Epidermal melanocyte (primary cell): ENCODE measurements at regions not wholly inside any gene's neighbourhood (a gene's known extent, or its start where the extent isn't known, plus 50 kb on each side); places are given as distances from the start of the nearest gene placed in this dataset.
"Not testable (repeated sequence)": the region's sequence is repeated elsewhere in the genome, so short reads cannot be mapped to it uniquely, and the experiment has no call there.

ENCODE experiments used
- DNase-seq: peaks from one replicate; pipeline ENCODE4 v3.0.0; 2011; ENCODE audit warnings: low spot score; ENCODE audit not compliant: insufficient read length

DNA sequence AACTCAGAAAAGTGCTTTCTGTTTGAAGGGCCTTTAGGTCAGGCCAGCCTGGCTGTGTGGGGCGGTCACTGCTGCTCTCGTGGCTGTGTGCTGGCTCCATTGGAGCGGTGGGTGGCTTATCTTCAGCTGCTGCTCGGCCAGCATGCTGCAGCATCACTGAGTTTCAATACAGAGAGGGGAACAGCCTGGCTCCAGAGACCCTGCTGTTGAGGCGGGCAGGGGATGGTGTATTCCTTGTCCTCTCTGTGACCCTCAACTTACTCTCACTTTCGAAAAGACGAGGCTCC lies 248.5 kb upstream of the ONECUT1 start:
- no peak for DNase-seq

DNA sequence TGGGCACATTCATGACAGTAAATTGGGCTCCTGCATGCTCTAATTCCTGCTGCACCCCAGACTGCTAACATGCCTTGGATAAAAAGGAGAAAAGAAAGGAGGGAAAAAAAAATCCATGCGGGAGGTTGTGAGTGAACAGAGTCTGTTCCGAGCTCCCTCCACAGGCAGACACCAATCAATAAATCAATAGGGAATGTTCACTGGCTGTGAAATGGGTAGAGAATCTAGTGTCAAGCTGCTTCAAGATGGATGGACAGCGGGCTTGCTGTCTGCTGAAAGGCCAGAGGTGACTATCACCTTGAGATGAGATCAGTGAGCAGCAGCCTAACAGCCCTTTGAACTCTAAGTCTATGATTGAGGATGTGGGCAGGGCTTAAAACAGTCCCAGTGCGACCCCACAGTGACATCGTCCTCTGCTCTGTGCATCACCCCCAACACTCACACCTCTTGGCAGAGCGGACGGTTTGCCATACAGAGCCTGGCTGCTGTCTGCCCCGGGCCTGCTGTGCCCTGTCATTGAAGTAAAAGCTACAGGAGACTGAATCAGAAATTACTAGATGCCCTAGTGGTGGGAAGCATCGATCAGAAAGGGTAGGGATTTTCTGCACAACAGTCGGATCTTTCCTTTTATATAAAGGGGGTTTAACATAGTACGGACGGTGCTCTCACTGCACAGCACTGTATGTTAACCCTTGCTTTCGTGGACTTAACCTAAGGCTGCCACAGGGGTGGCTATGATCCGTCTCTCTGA lies 247.9 kb upstream of the ONECUT1 start:
- no peak for DNase-seq

DNA sequence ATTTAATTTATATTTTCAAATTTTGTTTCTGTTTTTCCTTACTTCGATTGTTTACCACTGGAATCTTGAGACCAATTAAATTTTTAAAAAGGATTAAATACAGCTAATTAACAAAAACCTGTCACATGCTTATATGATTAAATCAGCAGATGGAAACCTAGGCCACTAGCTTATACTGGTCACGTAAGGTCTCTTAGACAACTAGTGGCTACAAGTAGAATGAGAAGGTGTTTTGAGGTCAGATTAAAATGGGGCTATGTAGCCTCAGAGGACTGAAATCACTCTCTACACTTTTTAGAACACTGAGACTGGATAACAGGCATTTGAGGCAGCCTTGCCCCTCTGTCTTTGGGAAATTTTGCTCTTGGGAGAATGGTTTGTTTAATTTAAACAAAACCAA lies 246.5 kb upstream of the ONECUT1 start:
- DNase-seq, result no peak

DNA sequence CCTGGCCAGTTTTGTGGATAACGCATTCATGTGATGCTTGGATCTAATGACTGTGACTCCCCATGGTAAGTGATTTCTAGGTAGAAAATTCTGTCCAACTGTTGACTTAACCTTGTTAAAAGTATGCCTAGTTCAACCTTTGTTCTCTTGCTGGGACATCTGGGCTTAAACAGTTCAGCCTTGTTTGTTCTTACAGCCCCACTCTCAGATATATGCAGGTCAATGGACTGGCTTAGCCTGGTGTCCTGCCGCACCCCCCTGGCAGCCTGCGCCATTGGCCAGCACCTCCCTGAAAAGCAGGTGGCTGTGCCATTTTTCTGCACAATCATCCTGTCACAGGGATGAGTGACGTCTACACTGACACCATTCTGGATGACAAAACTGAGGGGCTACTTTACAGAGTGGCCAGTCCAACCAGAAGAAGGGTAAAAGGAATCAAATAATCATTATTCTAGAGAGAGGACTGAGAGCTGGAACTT lies 244.7 kb upstream of the ONECUT1 start:
- DNase-seq, result no peak

DNA sequence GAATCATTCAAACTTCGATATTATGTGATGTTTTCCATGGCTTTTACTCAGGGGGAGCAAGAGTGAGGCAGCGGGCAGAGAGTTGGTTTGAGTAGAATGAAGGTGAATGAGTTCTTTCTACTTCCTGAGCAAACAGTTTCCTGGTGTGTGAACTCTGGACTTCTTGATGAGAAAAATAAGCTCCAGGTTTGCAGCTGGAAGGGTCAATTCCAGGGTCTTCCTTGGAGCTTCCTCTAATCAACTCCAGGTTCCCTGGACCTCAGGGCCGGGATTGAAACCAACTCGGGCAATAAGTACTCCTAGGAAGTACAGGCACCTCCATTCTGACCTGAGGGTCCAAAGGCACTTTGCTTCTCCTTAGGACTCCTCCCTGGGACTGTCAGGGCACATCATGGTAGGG lies 243.6 kb upstream of the ONECUT1 start:
- DNase-seq, result no peak

DNA sequence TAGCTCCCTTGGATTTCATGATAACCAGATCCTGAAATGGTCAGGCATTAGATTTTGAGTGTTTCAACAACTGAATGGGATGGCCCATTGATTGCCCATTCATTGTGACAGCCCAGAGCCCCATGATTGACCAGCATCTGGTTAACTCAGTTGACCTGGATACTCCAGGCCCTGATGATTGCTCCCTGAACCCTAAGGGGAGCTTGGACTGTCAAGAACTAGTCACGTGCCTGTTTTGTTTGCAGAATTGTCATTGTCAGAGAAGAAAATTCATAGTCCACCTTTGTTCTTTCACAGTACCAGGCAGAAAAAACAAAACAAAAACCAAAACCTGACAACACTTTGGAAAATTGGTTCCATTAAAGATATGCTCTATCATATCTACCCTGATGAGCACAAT lies 241.3 kb upstream of the ONECUT1 start:
- DNase-seq, result no peak

DNA sequence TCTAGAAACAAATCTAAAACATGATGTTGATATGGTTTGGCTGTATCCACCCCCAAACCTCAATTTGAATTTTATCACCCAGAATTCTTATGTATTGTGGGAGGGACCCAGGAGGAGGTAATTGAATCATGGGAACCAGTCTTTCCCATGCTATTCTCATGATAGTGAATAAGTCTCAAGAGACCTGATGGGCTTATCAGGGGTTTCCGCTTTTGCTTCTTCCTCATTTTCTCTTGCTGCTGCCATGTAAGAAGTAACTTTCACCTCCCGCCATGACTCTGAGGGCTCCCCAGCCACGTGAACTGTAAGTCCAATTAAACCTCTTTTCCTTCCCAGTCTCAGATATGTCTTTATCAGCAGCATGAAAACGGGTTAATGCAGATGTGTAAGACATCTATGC lies 232.7 kb upstream of the ONECUT1 start:
- no peak for DNase-seq

DNA sequence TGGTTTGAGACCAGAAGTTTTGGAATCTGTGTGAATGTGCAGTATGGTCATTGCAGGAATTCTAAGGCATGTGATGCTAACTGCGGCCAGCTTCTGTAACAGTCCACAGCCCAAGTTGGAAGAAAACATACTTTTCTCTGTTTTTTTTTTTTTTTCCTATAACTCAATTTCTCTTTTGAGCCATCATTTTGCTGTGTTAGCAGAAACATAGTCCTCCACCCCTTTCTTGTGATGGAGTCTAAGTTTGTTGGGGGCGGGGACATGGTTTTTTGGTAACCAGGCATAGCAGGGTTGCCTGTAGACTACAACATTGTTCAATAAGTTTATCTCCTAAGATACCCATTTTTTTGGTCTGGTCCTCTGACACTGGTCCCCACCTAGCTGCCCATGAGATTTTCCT lies 223.2 kb upstream of the ONECUT1 start:
- DNase-seq, result no peak

DNA sequence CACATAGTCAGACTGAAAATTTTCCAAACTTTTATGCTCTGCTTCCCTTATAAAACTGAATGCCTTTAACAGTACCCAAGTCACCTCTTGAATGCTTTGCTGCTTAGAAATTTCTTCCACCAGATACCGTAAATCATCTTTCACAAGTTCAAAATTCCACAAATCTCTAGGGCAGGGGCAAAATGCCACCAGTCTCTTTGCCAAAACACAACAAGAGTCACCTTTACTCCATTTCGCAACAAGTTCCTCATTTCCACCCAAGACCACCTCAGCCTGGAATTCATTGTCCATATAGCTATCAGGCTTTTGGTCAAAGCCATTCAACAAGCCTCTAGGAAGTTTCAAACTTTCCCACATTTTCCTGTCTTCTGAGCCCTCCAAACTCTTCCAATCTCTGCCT lies 221.6 kb upstream of the ONECUT1 start:
- DNase-seq, result not testable (repeated sequence)

DNA sequence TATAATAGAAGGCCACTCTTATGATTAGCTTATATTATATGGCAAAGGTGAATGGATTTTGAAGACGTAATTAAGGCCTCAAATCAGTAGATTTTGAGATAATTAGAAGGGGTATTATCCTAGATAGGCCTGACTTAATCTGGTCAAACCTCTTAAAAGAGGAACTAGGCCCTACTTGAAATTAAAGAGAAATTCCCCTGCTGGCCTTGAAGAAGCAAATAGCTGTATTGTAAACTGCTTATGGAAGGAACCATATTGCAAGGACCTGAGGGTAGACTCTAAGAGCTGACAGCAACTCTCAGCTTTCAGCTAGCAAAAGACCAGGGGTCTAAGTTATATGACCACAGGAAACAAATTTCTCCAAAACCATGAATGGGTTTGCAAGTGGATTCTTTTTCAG lies 219.0 kb upstream of the ONECUT1 start:
- no peak for DNase-seq

DNA sequence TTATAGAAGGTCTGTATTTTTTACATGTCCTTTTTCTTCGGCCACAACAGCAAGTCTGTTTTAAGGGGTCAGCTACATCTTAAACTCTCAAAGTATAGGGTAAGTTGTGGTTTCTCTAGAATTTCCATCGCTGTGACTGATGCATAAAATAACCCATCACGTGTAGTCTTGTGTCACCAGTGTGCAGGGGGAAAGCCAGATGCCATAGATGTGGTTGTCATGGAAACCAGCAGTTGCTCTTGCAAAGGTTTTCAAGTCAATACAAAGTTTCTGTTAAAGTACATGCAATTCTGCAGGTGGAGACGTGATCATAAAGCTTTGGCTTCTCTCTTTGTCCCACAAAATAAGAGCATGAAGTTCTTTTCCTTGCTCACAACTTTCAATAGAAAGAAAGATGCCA lies 210.3 kb upstream of the ONECUT1 start:
- DNase-seq, result no peak

DNA sequence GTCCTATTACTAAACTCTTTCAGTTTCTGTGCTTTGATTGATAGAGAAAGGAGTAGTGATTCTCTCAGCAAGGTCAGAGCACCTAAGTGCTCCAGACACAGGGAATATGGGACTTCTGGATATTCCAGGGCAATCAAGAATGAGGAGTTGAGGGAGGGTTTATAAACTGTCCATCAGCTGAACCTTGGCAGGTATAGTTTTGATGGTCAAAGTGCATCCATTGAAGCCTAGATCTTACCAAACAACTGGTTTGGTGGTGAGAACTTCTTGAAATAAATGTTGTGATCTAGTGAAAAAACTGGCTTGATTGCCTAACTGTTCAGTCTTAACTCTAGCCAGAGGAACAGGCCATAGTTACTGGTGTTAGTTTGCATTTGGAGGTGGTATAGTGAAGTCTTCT lies 207.0 kb upstream of the ONECUT1 start:
- DNase-seq, result no peak

DNA sequence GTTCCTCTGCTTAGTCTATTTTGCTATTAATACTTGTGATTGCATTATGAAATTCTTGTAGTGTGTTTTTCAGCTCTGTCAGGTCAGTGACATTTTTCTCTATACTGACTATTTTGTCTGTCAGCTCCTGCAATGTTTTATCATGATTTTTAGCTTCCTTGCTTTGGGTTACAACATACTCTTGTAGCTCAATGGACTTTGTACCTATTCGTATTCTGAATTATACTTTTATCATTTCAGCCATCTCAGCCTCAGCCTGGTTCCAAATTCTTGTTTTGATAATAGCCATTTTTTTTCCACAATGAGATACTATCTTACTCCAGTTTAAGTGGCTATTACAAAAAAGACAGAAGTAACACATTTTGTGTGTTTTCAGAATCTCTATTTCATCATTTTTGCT lies 204.2 kb upstream of the ONECUT1 start:
- no peak for DNase-seq

DNA sequence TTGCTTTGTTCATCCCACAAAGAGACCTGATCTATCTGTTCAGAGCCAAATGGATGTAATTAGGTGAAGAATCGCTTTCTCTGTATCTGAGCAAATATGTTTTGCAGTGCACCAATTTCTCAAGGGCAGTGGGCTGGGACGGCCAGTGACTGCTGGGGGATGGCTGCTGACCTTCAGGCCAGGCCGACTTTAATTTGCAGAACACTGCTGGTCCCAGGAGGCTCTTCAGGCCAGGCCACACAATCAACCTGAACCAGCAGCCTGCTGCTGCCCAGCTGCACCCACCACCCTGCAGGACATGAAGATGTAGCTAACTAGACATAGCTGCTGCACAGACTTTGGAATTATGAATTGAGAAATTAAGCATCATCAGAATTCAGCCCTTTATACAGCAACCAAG lies 194.4 kb upstream of the ONECUT1 start:
- DNase-seq, result no peak

DNA sequence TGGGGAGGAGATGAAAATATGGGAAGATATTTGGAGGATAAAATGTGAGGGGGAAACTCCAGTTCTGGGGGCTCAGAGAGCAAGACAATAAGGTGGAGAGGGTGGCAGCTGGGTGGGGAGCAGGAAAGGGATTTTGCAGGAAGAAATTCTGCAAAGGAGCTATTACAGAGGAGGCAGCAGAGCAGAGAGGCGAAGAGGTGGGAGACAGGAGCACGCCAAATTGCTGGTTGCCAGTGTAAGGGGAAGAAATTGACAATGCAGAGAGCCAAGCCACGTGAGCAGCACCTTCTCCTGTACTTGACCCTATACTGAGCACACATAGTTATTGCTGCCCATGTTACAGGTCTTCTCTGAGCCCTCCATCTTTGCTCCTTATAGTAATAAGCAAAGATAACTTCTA lies 190.3 kb upstream of the ONECUT1 start:
- DNase-seq, result no peak

DNA sequence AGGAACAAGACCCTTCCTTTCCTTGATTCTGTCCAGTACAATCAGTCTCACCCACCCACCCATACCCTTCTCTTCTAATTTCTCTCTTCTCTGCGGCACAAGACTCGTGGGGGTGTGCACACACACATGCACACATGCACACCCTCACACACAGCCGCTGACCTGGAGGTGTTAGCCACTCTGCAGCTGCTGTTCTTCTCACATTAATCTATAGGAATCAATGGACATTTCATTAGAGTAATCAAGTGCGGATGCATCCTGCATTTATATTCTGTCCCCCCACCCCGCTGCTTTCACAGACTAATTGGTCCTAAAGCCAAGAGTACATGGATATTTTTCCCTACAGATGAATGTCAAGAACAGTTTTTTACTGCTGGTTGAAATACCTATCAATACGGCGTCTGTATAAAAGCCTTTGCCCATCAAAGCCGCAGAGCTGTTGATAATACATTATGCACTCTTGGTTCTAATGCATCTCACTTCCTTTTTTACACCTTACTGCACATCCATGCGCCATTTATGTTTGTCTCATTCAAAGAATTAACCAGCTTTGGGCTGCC lies 186.5 kb upstream of the ONECUT1 start:
- DNase-seq, result no peak

DNA sequence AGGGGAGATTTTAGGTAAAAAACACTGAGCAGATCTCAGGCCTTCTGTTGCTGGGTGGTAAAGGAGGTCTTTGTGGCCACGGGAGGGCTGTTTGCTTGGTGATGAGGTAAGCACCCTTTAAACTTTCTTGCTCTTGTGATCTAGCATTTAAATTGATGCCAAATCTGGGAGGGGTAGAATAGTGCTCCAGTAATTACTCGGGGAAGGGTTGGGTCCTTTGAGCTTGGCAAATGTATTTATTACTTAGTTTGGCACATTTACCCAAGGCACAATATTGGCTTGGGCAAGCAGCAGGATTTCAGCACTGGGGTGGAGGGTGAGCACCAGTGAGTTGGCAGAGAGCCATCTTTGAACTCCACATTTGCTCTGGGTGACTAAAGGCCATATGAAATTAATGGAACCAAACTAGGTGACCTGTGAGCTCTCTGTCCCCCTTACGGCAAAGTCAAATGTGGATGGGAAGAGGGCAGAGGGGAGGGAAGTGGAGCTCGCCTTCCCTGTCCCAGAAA lies 185.9 kb upstream of the ONECUT1 start:
- DNase-seq, result no peak

DNA sequence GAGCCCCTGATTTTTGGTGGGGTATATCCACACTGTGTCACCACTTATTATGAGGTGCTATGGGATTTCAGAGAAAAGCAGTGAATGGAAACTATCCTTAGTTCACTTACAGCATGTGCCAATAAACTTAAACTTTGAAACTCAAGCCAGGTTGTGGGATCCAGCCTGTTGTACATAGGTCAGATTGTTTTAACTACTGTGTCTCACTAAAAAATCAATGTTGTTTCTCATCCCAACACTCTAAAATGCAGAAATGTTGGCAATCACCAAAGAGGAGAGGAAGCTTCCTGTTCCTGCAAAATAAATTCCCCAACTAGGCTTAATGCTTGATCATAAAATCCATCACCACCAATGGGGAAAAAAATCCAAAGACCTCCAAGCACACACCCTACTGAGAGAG lies 173.7 kb upstream of the ONECUT1 start:
- no peak for DNase-seq

DNA sequence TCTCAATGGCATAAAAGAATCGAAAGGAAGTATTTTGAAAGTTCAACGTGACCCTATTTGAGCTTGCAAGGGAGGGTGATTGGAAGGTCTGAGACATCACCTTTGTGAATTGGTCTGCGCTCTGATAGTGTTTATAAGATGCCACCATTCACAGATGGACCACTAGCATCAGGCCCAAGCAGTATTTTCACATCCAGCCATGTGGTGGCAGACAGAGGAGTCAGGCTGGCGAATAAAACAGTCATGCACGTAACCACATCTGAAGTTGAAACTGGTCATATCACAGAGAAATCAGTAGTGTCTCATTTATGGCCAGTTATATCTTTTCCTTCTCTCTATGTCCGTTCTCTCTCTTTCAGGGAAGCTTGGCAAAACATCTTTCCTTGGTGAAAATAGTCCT lies 170.1 kb upstream of the ONECUT1 start:
- DNase-seq, result no peak

DNA sequence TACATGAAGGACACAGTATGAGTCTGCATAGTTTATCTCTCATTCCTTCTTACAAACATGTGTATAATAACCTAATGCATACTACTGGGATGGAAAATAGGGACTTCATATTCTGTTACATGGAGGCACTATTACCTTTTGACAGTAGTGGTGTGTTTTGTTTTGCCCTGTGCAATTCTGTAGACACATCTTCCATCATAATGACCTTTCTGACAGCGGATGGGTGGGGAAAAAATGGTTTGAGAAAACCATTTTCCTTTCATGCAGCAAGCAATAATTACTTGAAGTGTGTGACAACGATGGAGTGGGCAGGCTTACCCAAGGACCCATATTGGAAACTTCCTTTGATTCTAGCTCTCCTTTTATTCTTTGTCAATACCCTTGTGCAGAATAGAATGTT lies 153.6 kb upstream of the ONECUT1 start:
- no peak for DNase-seq

DNA sequence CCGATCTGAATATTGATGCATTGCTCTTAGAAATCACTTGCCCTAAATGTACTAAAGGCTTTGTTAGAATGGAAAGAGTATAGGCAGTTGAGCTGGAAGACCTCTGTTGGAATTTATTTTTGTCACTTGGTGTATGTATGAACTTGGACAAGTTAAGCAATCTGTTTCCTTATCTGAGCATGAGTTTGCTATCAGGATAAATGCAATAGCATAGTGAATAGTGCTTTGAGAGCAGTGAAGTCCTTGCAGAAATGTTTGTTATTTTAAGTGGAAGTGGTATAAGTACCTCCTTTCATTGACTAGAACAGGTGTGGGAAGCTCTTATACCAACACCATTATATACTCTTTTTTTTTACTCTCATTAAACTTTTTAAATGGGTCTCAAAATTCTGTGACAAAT lies 146.4 kb upstream of the ONECUT1 start:
- DNase-seq, result no peak

DNA sequence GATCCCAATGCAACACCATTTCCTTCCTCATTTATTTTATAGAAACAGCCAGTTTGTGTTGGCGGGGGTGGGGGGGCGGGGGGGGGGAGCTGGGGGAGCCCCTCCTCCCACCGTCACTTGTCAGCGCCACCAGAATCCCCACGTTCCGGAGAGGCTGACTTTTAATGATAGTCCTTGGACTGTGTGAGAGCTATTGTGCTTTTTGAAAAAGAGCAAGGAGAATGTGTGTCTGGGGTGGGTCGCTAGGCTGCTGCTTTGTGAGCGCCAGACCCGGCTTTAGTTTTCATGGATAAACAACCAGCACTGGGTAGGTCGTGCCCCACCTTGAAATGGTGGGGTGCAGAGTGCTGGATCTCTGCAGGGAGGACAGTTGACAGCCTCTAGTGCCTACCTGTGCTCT lies 135.0 kb upstream of the ONECUT1 start:
- no peak for DNase-seq

DNA sequence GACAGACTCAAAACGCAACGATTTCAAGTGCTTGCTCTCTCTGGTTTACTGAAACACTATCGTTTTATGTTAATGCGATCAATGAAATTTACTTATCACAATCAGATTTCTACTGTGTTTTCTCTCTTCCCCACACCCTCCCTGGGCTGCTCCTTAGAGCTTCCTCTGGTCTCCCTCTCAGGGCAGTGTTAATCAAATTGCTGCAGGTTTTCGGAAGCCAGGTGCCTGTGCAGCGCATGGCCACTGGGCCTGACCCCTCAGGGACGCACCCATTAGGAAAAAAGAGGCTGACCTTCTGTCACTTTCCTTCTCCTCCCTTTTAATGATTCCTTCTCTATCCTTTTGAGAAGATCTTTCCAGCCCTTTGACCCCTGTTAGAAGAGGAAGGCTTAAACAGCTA lies 134.5 kb upstream of the ONECUT1 start:
- DNase-seq, result no peak

DNA sequence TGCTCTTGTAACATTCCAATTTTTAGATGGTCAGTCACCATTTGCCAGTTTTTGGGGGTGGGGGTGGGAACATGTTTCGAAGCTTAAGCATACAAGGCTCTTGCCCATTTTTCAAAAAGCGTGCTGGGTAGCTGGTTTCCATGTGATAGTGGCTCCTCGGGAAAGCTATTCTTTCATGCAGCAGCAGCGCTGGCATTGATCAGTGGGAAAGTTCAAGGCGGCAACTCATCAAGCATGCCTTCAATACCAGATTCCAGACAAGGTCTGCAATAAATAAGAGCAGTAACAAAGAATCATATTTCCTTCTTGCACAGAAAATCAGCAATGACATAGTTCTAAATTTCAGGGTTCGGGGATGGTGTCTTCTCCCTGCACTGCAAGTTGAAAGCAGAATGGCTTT lies 133.5 kb upstream of the ONECUT1 start:
- no peak for DNase-seq
